ENCODE measurements at regions not wholly inside any gene's neighbourhood (a gene's known extent, or its start where the extent isn't known, plus 50 kb on each side); places are given as distances from the start of the nearest gene placed in this dataset.

- H3K36me3 ChIP-seq (ENCODE audit: low read depth): no peaks in the 10 kb centered on the region
- no peak overlapping the region for H3K9ac ChIP-seq
- no peak overlapping the region for H3K4me2 ChIP-seq (ENCODE audit: unreplicated experiment)
- no peak overlapping the region for H3K27ac ChIP-seq
- H4K20me1 ChIP-seq (ENCODE audit: insufficient read depth): no peaks in the 10 kb centered on the region
- in situ Hi-C loops (cut with MboI): no loop called here
- H3K4me1 ChIP-seq (ENCODE audit: insufficient read depth): peaks cover 12% of the 10 kb centered on the region
- no peaks in the 10 kb centered on the region for H3K79me2 ChIP-seq (ENCODE audit: insufficient read depth)
- no peak overlapping the region for H2AFZ ChIP-seq
- DNase-seq: no peak
- 99% methylated on average over 10 of the region's 10 CpGs for WGBS, 2 experiments (ENCODE audit: low coverage in 1 of 2, low lambda C conversion rate in 2 of 2, missing lambda C conversion rate in 2 of 2)
- TF ChIP-seq EZH2 (IDR thresholded peaks at IDR 0.05; ENCODE audit: insufficient read depth, poor library complexity, severe bottlenecking): no peak
- TF ChIP-seq EZH2phosphoT487 (IDR thresholded peaks at IDR 0.05; ENCODE audit: insufficient read depth, low read depth): no peak
- no peaks in the 10 kb centered on the region for H3K9me3 ChIP-seq (ENCODE audit: low read depth)
- H3F3A ChIP-seq (ENCODE audit: insufficient read depth): peaks cover 10% of the 10 kb centered on the region
- H3K4me3 ChIP-seq: no peak overlapping the region
- no peaks in the 10 kb centered on the region for H3K9me2 ChIP-seq (ENCODE audit: insufficient read depth)
- no peaks in the 10 kb centered on the region for H3K27me3 ChIP-seq (replicated peaks; ENCODE audit: insufficient read depth)
These were observed 193.4 kb downstream of the BCAS1 start for GRCh38 chr20:53876956-53877355.

GRCh38 chr20:53876470-53876869 is 193.9 kb downstream of the BCAS1 start:
- no peaks in the 10 kb centered on the region for H3K9me3 ChIP-seq (ENCODE audit: low read depth)
- H3K9me2 ChIP-seq (ENCODE audit: insufficient read depth): no peaks in the 10 kb centered on the region
- no peak overlapping the region for H3K4me3 ChIP-seq
- H3F3A ChIP-seq (ENCODE audit: insufficient read depth): peaks cover 14% of the 10 kb centered on the region
- H3K27ac ChIP-seq: no peak overlapping the region
- H2AFZ ChIP-seq: no peak overlapping the region
- 93 to 96% methylated on average over 8 of the region's 8 CpGs for WGBS, 2 experiments (ENCODE audit: low coverage in 1 of 2, low lambda C conversion rate in 2 of 2, missing lambda C conversion rate in 2 of 2)
- peaks cover 17% of the 10 kb centered on the region for H3K4me1 ChIP-seq (ENCODE audit: insufficient read depth)
- H3K9ac ChIP-seq: no peak overlapping the region
- in situ Hi-C loops (cut with MboI): no loop called here
- DNase-seq: no peak
- H3K27me3 ChIP-seq (replicated peaks; ENCODE audit: insufficient read depth): no peaks in the 10 kb centered on the region
- no peaks in the 10 kb centered on the region for H4K20me1 ChIP-seq (ENCODE audit: insufficient read depth)
- H3K4me2 ChIP-seq (ENCODE audit: unreplicated experiment): no peak overlapping the region
- no peaks in the 10 kb centered on the region for H3K36me3 ChIP-seq (ENCODE audit: low read depth)
- TF ChIP-seq EZH2phosphoT487 (IDR thresholded peaks at IDR 0.05; ENCODE audit: insufficient read depth, low read depth): no peak
- no peak for TF ChIP-seq EZH2 (IDR thresholded peaks at IDR 0.05; ENCODE audit: insufficient read depth, poor library complexity, severe bottlenecking)
- H3K79me2 ChIP-seq (ENCODE audit: insufficient read depth): no peaks in the 10 kb centered on the region

- no peak for TF ChIP-seq EZH2 (IDR thresholded peaks at IDR 0.05; ENCODE audit: insufficient read depth, poor library complexity, severe bottlenecking)
- no peak for TF ChIP-seq EZH2phosphoT487 (IDR thresholded peaks at IDR 0.05; ENCODE audit: insufficient read depth, low read depth)
- Histone ChIP-seq H3K27me3 (replicated peaks; ENCODE audit: insufficient read depth) (no peaks in the 10 kb centered on the region), H3F3A (ENCODE audit: insufficient read depth) (peaks cover 14% of the 10 kb centered on the region), H3K9me3 (ENCODE audit: low read depth) (no peaks in the 10 kb centered on the region), H3K9ac (no peak overlapping the region), H3K4me2 (ENCODE audit: unreplicated experiment) (no peak overlapping the region), H3K79me2 (ENCODE audit: insufficient read depth) (no peaks in the 10 kb centered on the region), H4K20me1 (ENCODE audit: insufficient read depth) (no peaks in the 10 kb centered on the region), H3K9me2 (ENCODE audit: insufficient read depth) (no peaks in the 10 kb centered on the region), H3K4me1 (ENCODE audit: insufficient read depth) (peaks cover 17% of the 10 kb centered on the region), H3K4me3 (no peak overlapping the region), H3K36me3 (ENCODE audit: low read depth) (no peaks in the 10 kb centered on the region), H3K27ac (no peak overlapping the region), H2AFZ (no peak overlapping the region)
- in situ Hi-C loops (cut with MboI): no loop called here
- 97 to 98% methylated on average over 11 to 14 of the region's 14 CpGs for WGBS, 2 experiments (ENCODE audit: low coverage in 1 of 2, low lambda C conversion rate in 2 of 2, missing lambda C conversion rate in 2 of 2)
- no peak for DNase-seq
These were observed 194.9 kb downstream of the BCAS1 start for GRCh38 chr20:53875452-53875851.

DNA sequence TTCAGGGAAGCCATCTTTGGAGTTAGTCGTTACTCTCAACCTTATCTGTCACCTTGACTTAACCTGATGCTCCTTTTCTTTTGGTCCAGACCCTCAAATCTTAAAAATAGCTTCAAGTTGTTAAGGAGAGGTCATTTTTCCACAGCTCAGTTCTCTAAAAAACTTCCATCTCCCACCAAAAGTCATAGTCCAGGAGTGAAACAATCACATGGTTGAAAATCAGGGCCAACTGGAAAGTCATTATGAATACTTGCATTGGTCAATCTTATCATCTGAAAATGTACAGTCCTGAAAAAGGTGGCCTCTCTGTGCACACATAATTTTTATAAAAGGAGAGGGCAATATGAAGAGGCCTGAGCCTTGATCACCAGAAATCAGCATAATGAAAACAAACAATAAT is 195.7 kb downstream of the BCAS1 start:
- TF ChIP-seq EZH2phosphoT487 (IDR thresholded peaks at IDR 0.05; ENCODE audit: insufficient read depth, low read depth) (no peak), EZH2 (IDR thresholded peaks at IDR 0.05; ENCODE audit: insufficient read depth, poor library complexity, severe bottlenecking) (no peak)
- H3K4me1 ChIP-seq (ENCODE audit: insufficient read depth): peaks cover 22% of the 10 kb centered on the region
- peaks cover 14% of the 10 kb centered on the region for H3F3A ChIP-seq (ENCODE audit: insufficient read depth)
- H3K36me3 ChIP-seq (ENCODE audit: low read depth): no peaks in the 10 kb centered on the region
- WGBS, 2 experiments (ENCODE audit: low coverage in 1 of 2, low lambda C conversion rate in 2 of 2, missing lambda C conversion rate in 2 of 2): 100% methylated on average over 1 of the region's 1 CpG
- no peaks in the 10 kb centered on the region for H3K27me3 ChIP-seq (replicated peaks; ENCODE audit: insufficient read depth)
- H3K4me3 ChIP-seq: no peak overlapping the region
- no peak overlapping the region for H3K9ac ChIP-seq
- H4K20me1 ChIP-seq (ENCODE audit: insufficient read depth): no peaks in the 10 kb centered on the region
- 0 out of 2 replicates have a peak overlapping the region, but pooled peaks have one; percentile 22 for H2AFZ ChIP-seq
- H3K79me2 ChIP-seq (ENCODE audit: insufficient read depth): no peaks in the 10 kb centered on the region
- no peak overlapping the region for H3K4me2 ChIP-seq (ENCODE audit: unreplicated experiment)
- in situ Hi-C loops (cut with MboI): no loop called here
- no peaks in the 10 kb centered on the region for H3K9me2 ChIP-seq (ENCODE audit: insufficient read depth)
- H3K9me3 ChIP-seq (ENCODE audit: low read depth): no peaks in the 10 kb centered on the region
- H3K27ac ChIP-seq: no peak overlapping the region
- DNase-seq: no peak

DNA sequence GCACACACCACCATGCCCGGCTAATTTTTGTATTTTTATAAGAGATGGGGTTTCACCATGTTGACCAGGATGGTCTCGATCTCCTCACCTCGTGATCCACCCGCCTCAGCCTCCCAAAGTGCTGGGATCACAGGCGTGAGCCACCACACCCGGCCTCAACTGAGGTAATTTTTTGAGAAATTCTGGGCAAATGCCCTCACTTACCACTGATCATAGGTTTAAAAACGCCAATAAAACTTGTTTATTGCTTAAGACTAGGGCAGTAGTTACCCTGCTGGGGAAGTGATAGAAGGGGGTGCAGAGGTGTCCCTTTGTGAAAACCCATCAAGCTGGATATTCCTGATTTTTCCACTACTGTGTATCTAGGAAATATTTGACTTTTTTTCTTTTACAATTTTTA is 196.3 kb downstream of the BCAS1 start:
- Histone ChIP-seq H2AFZ (no peak overlapping the region), H3K27me3 (replicated peaks; ENCODE audit: insufficient read depth) (no peaks in the 10 kb centered on the region), H3K36me3 (ENCODE audit: low read depth) (no peaks in the 10 kb centered on the region), H3K9ac (no peak overlapping the region), H3K4me1 (ENCODE audit: insufficient read depth) (peaks cover 28% of the 10 kb centered on the region), H3K79me2 (ENCODE audit: insufficient read depth) (no peaks in the 10 kb centered on the region), H3K9me3 (ENCODE audit: low read depth) (no peaks in the 10 kb centered on the region), H3K27ac (no peak overlapping the region), H3K4me3 (no peak overlapping the region), H4K20me1 (ENCODE audit: insufficient read depth) (no peaks in the 10 kb centered on the region), H3K4me2 (ENCODE audit: unreplicated experiment) (no peak overlapping the region), H3K9me2 (ENCODE audit: insufficient read depth) (no peaks in the 10 kb centered on the region), H3F3A (ENCODE audit: insufficient read depth) (peaks cover 14% of the 10 kb centered on the region)
- no peak for TF ChIP-seq EZH2phosphoT487 (IDR thresholded peaks at IDR 0.05; ENCODE audit: insufficient read depth, low read depth)
- no peak for TF ChIP-seq EZH2 (IDR thresholded peaks at IDR 0.05; ENCODE audit: insufficient read depth, poor library complexity, severe bottlenecking)
- in situ Hi-C loops (cut with MboI): no loop called here
- no peak for DNase-seq
- WGBS, 2 experiments (ENCODE audit: low coverage in 1 of 2, low lambda C conversion rate in 2 of 2, missing lambda C conversion rate in 2 of 2): 96 to 98% methylated on average over 7 of the region's 7 CpGs
